ENCODE measurements at regions not wholly inside any gene's neighbourhood (a gene's known extent, or its start where the extent isn't known, plus 50 kb on each side); places are given as distances from the start of the nearest gene placed in this dataset.

- no peak overlapping the region for H3K27ac ChIP-seq (ENCODE audit: insufficient read length, low read depth, low read length)
- no peak overlapping the region for H3K4me2 ChIP-seq (ENCODE audit: insufficient read depth, insufficient read length, low read length)
These were observed 1224.8 kb upstream of the ZEB2 start for GRCh38 chr2:145744541-145745386.

More at GRCh38 chr2:145744541-145745386, 1224.8 kb upstream of the ZEB2 start:
- H2BK120ac ChIP-seq (ENCODE audit: low read depth, low read length, poor library complexity, severe bottlenecking): no peak overlapping the region
- H4K5ac ChIP-seq (ENCODE audit: insufficient read length, low read depth, low read length): no peak overlapping the region
- H2AK5ac ChIP-seq (ENCODE audit: insufficient read length, low read length): no peak overlapping the region
- Mint-ChIP-seq H3K36me3 (ENCODE audit: insufficient read depth in 1 of 3, low read depth in 3 of 3) (no peaks in the 10 kb centered on the region), H3K9me3 (no peaks in the 10 kb centered on the region), H3K27me3 (ENCODE audit: low read depth) (no peaks in the 10 kb centered on the region), H3K27ac (no peak overlapping the region), H3K4me1 (peaks cover 0 to 3% of the 10 kb centered on the region in 2 experiments; a peak in 1 of 4 replicates), H3K4me3 (no peak overlapping the region)
- no peak for TF ChIP-seq CTCF (conservative IDR thresholded peaks at IDR 0.05)
- H3K79me1 ChIP-seq (ENCODE audit: insufficient read depth, low read depth, low read length, poor library complexity, severe bottlenecking): no peaks in the 10 kb centered on the region
- no peak overlapping the region for H3T11ph ChIP-seq (ENCODE audit: low read length)
- H3K79me2 ChIP-seq (ENCODE audit: insufficient read depth, low read length): no peaks in the 10 kb centered on the region
- H3K9me3 ChIP-seq (ENCODE audit: control insufficient read depth, low read depth, low read length): no peaks in the 10 kb centered on the region
- no peak overlapping the region for H4K91ac ChIP-seq (ENCODE audit: insufficient read length, low read depth, low read length)
- no peak overlapping the region for H4K8ac ChIP-seq (replicated peaks; ENCODE audit: insufficient read length, low read depth, low read length)
- no peak overlapping the region for H3K18ac ChIP-seq (ENCODE audit: insufficient read length, low read depth, low read length)
- WGBS (ENCODE audit: extremely low coverage, insufficient read length, low lambda C conversion rate): no CpG with 5 or more reads among the region's 4 CpGs
- no peaks in the 10 kb centered on the region for H3K23me2 ChIP-seq (ENCODE audit: insufficient read length, low read depth, low read length, poor library complexity, severe bottlenecking)
- no peak overlapping the region for H2BK12ac ChIP-seq (ENCODE audit: insufficient read length, low read depth, low read length)
- no peak overlapping the region for H3K56ac ChIP-seq (ENCODE audit: insufficient read length, low read depth, low read length)
- no peak overlapping the region for H3K14ac ChIP-seq (ENCODE audit: insufficient read depth, low read length)
- no peak overlapping the region for H2AFZ ChIP-seq (ENCODE audit: low read length)
- no peak overlapping the region for H2BK5ac ChIP-seq (ENCODE audit: insufficient read length, low read length)
- no peak for DNase-seq
- no peak overlapping the region for H3K9ac ChIP-seq (ENCODE audit: extremely low read depth, insufficient read length, low read length)
- no peak overlapping the region for H2BK15ac ChIP-seq (ENCODE audit: low read depth, low read length)
- H3K4me1 ChIP-seq (ENCODE audit: insufficient read depth, low read length): no peaks in the 10 kb centered on the region
- H3K4ac ChIP-seq (ENCODE audit: low read depth, low read length): no peak overlapping the region
- H2BK20ac ChIP-seq (ENCODE audit: low read depth, low read length, poor library complexity, severe bottlenecking): no peak overlapping the region
- H3K27me3 ChIP-seq (ENCODE audit: insufficient read depth, low read length): no peaks in the 10 kb centered on the region
- H4K20me1 ChIP-seq (ENCODE audit: control insufficient read depth, insufficient read depth, insufficient read length): no peaks in the 10 kb centered on the region
- no peak overlapping the region for H3K23ac ChIP-seq (ENCODE audit: insufficient read length, low read depth, low read length)
